K562 (cell line): ENCODE measurements at regions not wholly inside any gene's neighbourhood (a gene's known extent, or its start where the extent isn't known, plus 50 kb on each side); places are given as distances from the start of the nearest gene placed in this dataset.

Experiments used
- ATAC-seq: fragments of 200-7000 bp; cut with Tn5 transposase; 3 replicates; pipeline ENCODE4 v1.9.1; 2020; ENCODE audit warnings: moderate library complexity
- BruUV-seq: library from RNA; stranded (reverse); fragments of 400-500 nt; replicated peaks from 2 replicates; lab custom pipeline; 2021; lab: Mats Ljungman, UMichigan
- CTCF ChIA-PET: fragments of 300-600 bp; formaldehyde crosslinking; extraction: SDS; loops from one replicate; lab custom pipeline; 2021; ENCODE audit warnings: low intra/inter-chr PET ratio; lab: Yijun Ruan, JAX
- POLR2A ChIA-PET: fragments of 300-600, 350-650 bp; sonication (Branson Sonifier 250); formaldehyde crosslinking; extraction: SDS; loops from one replicate; lab custom pipeline; 2021; ENCODE audit warnings: antibody characterized with exemption, inconsistent platforms; lab: Yijun Ruan, JAX
- DNase-seq, 4 experiments: peaks; one replicate each; pipeline versions ENCODE4 v3.0.0 to v3.0.0-alpha.2; 2011 to 2018; ENCODE audit warnings: low spot score in 3 of 4, mixed read lengths in 3 of 4; ENCODE audit errors: extremely low read depth in 1 of 4
- FAIRE-seq: peaks from 2 replicates; lab custom pipeline; 2011; peaks lifted over from hg19 to GRCh38; lab: Jason Lieb, UNC
- H2AFZ ChIP-seq: 2 replicates; pipeline ENCODE4 v1.6.0; 2011; ENCODE audit warnings: low read depth, low read length, control low read depth, inconsistent platforms
- H3K27ac ChIP-seq: fragments of 200-600 bp; 3 replicates; pipeline ENCODE4 v1.8.0; 2011; ENCODE audit warnings: low read depth, mild to moderate bottlenecking, control low read depth, inconsistent platforms, low read length, moderate library complexity, mixed read lengths; ENCODE audit errors: extremely low read depth
- H3K27me3 ChIP-seq, 2 experiments: fragments of 300-600 bp in 1 of 2; 2 replicates in 1 of 2; 3 replicates in 1 of 2; pipeline versions ENCODE4 v1.6.0 to v1.8.0; 2011; ENCODE audit warnings: inconsistent platforms in 2 of 2, low read length in 2 of 2, mild to moderate bottlenecking in 1 of 2, mixed read lengths in 1 of 2, moderate library complexity in 1 of 2; ENCODE audit not compliant: control insufficient read depth in 2 of 2, insufficient read depth in 2 of 2
- H3K36me3 ChIP-seq: fragments of 300-600 bp; 3 replicates; pipeline ENCODE4 v1.8.0; 2011; ENCODE audit warnings: mild to moderate bottlenecking, low read length, inconsistent platforms; ENCODE audit not compliant: control insufficient read depth, insufficient read depth
- H3K4me1 ChIP-seq, 2 experiments: fragments of 200-600 bp in 1 of 2; replicated peaks in 1 of 2; 2 replicates in 1 of 2; 3 replicates in 1 of 2; pipeline versions ENCODE4 v1.5.1 to v1.8.0; 2011; ENCODE audit warnings: inconsistent platforms in 2 of 2, low read length in 2 of 2, mild to moderate bottlenecking in 1 of 2, mixed read lengths in 1 of 2, moderate library complexity in 1 of 2; ENCODE audit not compliant: control insufficient read depth in 2 of 2, insufficient read depth in 2 of 2
- H3K4me2 ChIP-seq: 2 replicates; pipeline ENCODE4 v1.6.1; 2011; ENCODE audit warnings: low read length, control low read depth, inconsistent platforms, mixed read lengths; ENCODE audit not compliant: insufficient read depth
- H3K4me3 ChIP-seq: fragments of 200-600 bp; sonication (generic), shearing (Covaris generic); 2 replicates; pipeline ENCODE4 v1.5.1; 2016; ENCODE audit warnings: control low read depth, inconsistent platforms
- H3K79me2 ChIP-seq: fragments of 200-600 bp; 3 replicates; pipeline ENCODE4 v1.8.0; 2011; ENCODE audit warnings: low read length, inconsistent platforms; ENCODE audit not compliant: control insufficient read depth, insufficient read depth
- H3K9ac ChIP-seq, 2 experiments: 2 replicates each; pipeline versions ENCODE4 v1.6.0 to v1.6.1; 2011; ENCODE audit warnings: low read depth in 2 of 2, low read length in 2 of 2, control low read depth in 1 of 2, inconsistent platforms in 1 of 2, mild to moderate bottlenecking in 1 of 2, mixed read lengths in 1 of 2; ENCODE audit not compliant: insufficient read depth in 1 of 2
- H3K9me1 ChIP-seq: one replicate; pipeline ENCODE4 v1.6.0; 2011; ENCODE audit warnings: inconsistent platforms, mild to moderate bottlenecking, low read length, moderate library complexity; ENCODE audit not compliant: control insufficient read depth, insufficient read depth
- H3K9me3 ChIP-seq: replicated peaks from 2 replicates; pipeline ENCODE4 v1.5.1; 2011; ENCODE audit warnings: low read depth, low read length, inconsistent platforms; ENCODE audit not compliant: control insufficient read depth, insufficient read depth
- H4K20me1 ChIP-seq: replicated peaks from 2 replicates; pipeline ENCODE4 v1.6.1; 2011; ENCODE audit warnings: low read length, inconsistent platforms, mixed read lengths; ENCODE audit not compliant: control insufficient read depth, insufficient read depth
- FOS ChIP-seq: IDR thresholded peaks from 3 replicates; pipeline ENCODE4 v1.6.1; 2011; ENCODE audit not compliant: insufficient read length; ENCODE audit errors: extremely low read depth
- HNRNPUL1 ChIP-seq: fragments of 200-400 bp; formaldehyde crosslinking; IDR thresholded peaks from 2 replicates; pipeline ENCODE4 v1.6.1; 2017; ENCODE audit warnings: low read length
- LARP7 ChIP-seq: fragments of 450-650 bp; IDR thresholded peaks from 2 replicates; pipeline ENCODE4 v1.6.1; 2016
- MAFG ChIP-seq: fragments of 450-650 bp; conservative IDR thresholded peaks from 2 replicates; pipeline ENCODE4 v1.6.1; 2016; ENCODE audit warnings: missing genetic modification characterization, missing compliant biosample characterization
- NR2C1 ChIP-seq, 2 experiments: fragments of 450-650 bp; IDR thresholded peaks; 2 replicates each; pipeline ENCODE4 v1.6.1; 2017; ENCODE audit warnings: mild to moderate bottlenecking in 2 of 2, antibody characterized with exemption in 1 of 2, inconsistent platforms in 1 of 2, missing compliant biosample characterization in 1 of 2, missing genetic modification characterization in 1 of 2
- NR3C1 ChIP-seq: sonication (generic); formaldehyde crosslinking; IDR thresholded peaks from 2 replicates; pipeline ENCODE4 v1.8.1; 2022; ENCODE audit warnings: missing genetic modification reagents
- NUFIP1 ChIP-seq: fragments of 450-650 bp; IDR thresholded peaks from 2 replicates; pipeline ENCODE4 v1.6.1; 2018; ENCODE audit not compliant: partially characterized antibody
- POLR2G ChIP-seq: fragments of 200-400 bp; formaldehyde crosslinking; IDR thresholded peaks from 2 replicates; pipeline ENCODE4 v1.6.1; 2017; ENCODE audit warnings: low read depth, mild to moderate bottlenecking, antibody characterized with exemption, low read length, moderate library complexity
- PRMT5 ChIP-seq: sonication (generic); formaldehyde crosslinking; IDR thresholded peaks from 2 replicates; pipeline ENCODE4 v1.5.0; 2020; ENCODE audit warnings: missing genetic modification reagents
- RNF2 ChIP-seq: sonication (generic); IDR thresholded peaks from 2 replicates; pipeline ENCODE4 v1.6.1; 2016
- SOX6 ChIP-seq: fragments of 450-650 bp; IDR thresholded peaks from 2 replicates; pipeline ENCODE4 v1.6.1; 2014; ENCODE audit warnings: mild to moderate bottlenecking
- SPI1 ChIP-seq: IDR thresholded peaks from 2 replicates; pipeline ENCODE4 v1.6.1; 2011; ENCODE audit warnings: low read depth, low read length, control low read depth, borderline replicate concordance
- ZKSCAN3 ChIP-seq: fragments of 250-450 bp; sonication (Bioruptor Pico); IDR thresholded peaks from 2 replicates; pipeline ENCODE4 v1.4.0; 2020
- WGBS: fragments of 100-300 bp; shearing (Covaris generic); methylation state at CpG from one replicate; pipeline ENCODE4 v1.1.6; 2016; ENCODE audit warnings: low coverage, mixed read lengths; ENCODE audit not compliant: insufficient coverage; ENCODE audit errors: missing lambda C conversion rate; 5-methylcytosine and 5-hydroxymethylcytosine counted together
- in situ Hi-C: fragments of 300-500 bp; cut with MboI; formaldehyde crosslinking; loops from 4 replicates; pipeline ENCODE4 v1.15.0; 2018; ENCODE audit warnings: inconsistent platforms, mixed read lengths
- intact Hi-C: fragments of 100-400 bp; cut with micrococcal nuclease; formaldehyde crosslinking; loops from 2 replicates; pipeline ENCODE4 v1.14.2; 2022
- TF ChIP-seq, protein P1 (sequence below): fragments of 150-350 bp; IDR thresholded peaks from 2 replicates; pipeline ENCODE4 v1.6.1; 2014; ENCODE audit warnings: low read depth, mild to moderate bottlenecking, low read length, borderline replicate concordance
- TF ChIP-seq, protein P2 (sequence below): fragments of 250-450 bp; sonication (Bioruptor Pico); IDR thresholded peaks from 2 replicates; pipeline ENCODE4 v1.4.0; 2020; ENCODE audit warnings: mild to moderate bottlenecking
- TF ChIP-seq, protein P3 (sequence below): fragments of 450-650 bp; formaldehyde crosslinking; IDR thresholded peaks from 2 replicates; pipeline ENCODE4 v1.4.0; 2020; ENCODE audit warnings: mild to moderate bottlenecking
- TF ChIP-seq, protein P4 (sequence below): fragments of 450-650 bp; IDR thresholded peaks from 2 replicates; pipeline ENCODE4 v1.6.1; 2016; ENCODE audit warnings: low read depth, mild to moderate bottlenecking, moderate library complexity

DNA sequence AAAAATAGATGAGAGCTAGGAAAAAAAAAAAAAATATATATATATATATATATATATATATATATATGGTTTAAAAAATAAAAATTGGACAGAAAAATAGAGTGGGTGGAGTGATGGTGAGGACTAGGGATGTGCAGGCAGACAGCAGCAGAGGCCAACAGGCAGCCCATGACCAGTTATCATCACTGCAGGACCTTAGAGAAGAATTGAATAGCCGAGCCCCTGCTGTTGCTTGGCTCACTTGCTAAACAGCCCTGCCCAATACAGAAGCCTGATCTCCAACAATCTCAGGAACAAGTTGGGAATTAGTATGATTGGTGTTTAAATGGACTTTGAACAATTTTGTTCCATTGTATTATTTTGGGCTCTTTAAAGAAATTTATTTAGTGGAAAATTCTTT, 967.5 kb upstream of the PIK3C3 start (continued):
- TF ChIP-seq, protein P1, sequence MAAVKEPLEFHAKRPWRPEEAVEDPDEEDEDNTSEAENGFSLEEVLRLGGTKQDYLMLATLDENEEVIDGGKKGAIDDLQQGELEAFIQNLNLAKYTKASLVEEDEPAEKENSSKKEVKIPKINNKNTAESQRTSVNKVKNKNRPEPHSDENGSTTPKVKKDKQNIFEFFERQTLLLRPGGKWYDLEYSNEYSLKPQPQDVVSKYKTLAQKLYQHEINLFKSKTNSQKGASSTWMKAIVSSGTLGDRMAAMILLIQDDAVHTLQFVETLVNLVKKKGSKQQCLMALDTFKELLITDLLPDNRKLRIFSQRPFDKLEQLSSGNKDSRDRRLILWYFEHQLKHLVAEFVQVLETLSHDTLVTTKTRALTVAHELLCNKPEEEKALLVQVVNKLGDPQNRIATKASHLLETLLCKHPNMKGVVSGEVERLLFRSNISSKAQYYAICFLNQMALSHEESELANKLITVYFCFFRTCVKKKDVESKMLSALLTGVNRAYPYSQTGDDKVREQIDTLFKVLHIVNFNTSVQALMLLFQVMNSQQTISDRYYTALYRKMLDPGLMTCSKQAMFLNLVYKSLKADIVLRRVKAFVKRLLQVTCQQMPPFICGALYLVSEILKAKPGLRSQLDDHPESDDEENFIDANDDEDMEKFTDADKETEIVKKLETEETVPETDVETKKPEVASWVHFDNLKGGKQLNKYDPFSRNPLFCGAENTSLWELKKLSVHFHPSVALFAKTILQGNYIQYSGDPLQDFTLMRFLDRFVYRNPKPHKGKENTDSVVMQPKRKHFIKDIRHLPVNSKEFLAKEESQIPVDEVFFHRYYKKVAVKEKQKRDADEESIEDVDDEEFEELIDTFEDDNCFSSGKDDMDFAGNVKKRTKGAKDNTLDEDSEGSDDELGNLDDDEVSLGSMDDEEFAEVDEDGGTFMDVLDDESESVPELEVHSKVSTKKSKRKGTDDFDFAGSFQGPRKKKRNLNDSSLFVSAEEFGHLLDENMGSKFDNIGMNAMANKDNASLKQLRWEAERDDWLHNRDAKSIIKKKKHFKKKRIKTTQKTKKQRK, result no peak
- TF ChIP-seq, protein P2, sequence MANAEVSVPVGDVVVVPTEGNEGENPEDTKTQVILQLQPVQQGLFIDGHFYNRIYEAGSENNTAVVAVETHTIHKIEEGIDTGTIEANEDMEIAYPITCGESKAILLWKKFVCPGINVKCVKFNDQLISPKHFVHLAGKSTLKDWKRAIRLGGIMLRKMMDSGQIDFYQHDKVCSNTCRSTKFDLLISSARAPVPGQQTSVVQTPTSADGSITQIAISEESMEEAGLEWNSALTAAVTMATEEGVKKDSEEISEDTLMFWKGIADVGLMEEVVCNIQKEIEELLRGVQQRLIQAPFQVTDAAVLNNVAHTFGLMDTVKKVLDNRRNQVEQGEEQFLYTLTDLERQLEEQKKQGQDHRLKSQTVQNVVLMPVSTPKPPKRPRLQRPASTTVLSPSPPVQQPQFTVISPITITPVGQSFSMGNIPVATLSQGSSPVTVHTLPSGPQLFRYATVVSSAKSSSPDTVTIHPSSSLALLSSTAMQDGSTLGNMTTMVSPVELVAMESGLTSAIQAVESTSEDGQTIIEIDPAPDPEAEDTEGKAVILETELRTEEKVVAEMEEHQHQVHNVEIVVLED (CRISPR knock-in tag), result no peak
- TF ChIP-seq PRMT5 (CRISPR knock-in tag), result no peak
- TF ChIP-seq MAFG (tag), result no peak
- no peak for TF ChIP-seq HNRNPUL1

DNA sequence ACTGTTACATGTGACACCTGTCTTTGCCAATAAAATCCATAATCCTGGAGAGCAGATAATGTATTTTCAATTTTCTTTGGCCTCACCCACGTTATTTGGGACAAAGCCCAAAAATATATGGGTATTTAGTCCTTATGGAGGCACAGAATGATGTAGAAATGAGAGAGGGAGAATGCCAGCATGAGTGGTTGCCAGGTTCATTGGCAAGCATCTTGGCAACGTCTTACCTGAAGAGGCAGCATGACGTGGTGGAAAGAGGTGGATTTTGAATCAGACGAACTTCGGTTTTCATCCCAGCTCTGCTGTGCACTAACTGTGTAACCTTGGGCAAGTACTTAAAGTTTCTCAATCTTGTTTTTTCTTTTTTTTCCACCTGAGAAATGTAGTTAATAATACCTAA, 969.6 kb upstream of the PIK3C3 start:
- BruUV-seq, result no TSS peak
- no peaks in the 10 kb centered on the region for H3K9me1 ChIP-seq
- TF ChIP-seq, protein P3, sequence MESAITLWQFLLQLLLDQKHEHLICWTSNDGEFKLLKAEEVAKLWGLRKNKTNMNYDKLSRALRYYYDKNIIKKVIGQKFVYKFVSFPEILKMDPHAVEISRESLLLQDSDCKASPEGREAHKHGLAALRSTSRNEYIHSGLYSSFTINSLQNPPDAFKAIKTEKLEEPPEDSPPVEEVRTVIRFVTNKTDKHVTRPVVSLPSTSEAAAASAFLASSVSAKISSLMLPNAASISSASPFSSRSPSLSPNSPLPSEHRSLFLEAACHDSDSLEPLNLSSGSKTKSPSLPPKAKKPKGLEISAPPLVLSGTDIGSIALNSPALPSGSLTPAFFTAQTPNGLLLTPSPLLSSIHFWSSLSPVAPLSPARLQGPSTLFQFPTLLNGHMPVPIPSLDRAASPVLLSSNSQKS, result no peak
- TF ChIP-seq RNF2 (no peak), POLR2G (no peak), NUFIP1 (no peak), NR2C1 (IDR thresholded peaks at IDR 0.05) (no peak), NR2C1 (tag; IDR thresholded peaks at IDR 0.05) (no peak), NR3C1 (no peak), ZKSCAN3 (CRISPR knock-in tag) (no peak), SOX6 (no peak), SPI1 (no peak), FOS (no peak), LARP7 (no peak)
- TF ChIP-seq, protein P4, sequence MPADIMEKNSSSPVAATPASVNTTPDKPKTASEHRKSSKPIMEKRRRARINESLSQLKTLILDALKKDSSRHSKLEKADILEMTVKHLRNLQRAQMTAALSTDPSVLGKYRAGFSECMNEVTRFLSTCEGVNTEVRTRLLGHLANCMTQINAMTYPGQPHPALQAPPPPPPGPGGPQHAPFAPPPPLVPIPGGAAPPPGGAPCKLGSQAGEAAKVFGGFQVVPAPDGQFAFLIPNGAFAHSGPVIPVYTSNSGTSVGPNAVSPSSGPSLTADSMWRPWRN, result no peak
- no peaks in the 10 kb centered on the region for H3K4me1 ChIP-seq
- H3K9me3 ChIP-seq, result no peaks in the 10 kb centered on the region
- ATAC-seq (no peak), DNase-seq (no peak), FAIRE-seq (no peak)
- in situ Hi-C loops, result no loop called here
- intact Hi-C loops, result no loop called here
- H4K20me1 ChIP-seq, result no peaks in the 10 kb centered on the region
- no peak overlapping the region for H3K27ac ChIP-seq
- 0% methylated on average over 5 of the region's 5 CpGs for WGBS
- POLR2A ChIA-PET, result no interaction called here
- CTCF ChIA-PET, result no interaction called here
- H3K27me3 ChIP-seq, result no peaks in the 10 kb centered on the region
- no peaks in the 10 kb centered on the region for H3K79me2 ChIP-seq
- H3K36me3 ChIP-seq, result no peaks in the 10 kb centered on the region
- H3K9ac ChIP-seq, result no peak overlapping the region
- H3K4me3 ChIP-seq, result no peak overlapping the region
- no peak overlapping the region for H3K4me2 ChIP-seq
- H2AFZ ChIP-seq, result no peak overlapping the region
